ENCODE measurements at regions not wholly inside any gene's neighbourhood (a gene's known extent, or its start where the extent isn't known, plus 50 kb on each side); places are given as distances from the start of the nearest gene placed in this dataset.

GRCh38 chr12:131258398-131258797, 304.7 kb downstream of the ADGRD1 start:
- DNase-seq (ENCODE audit: extremely low read depth, low read depth) = no peak
- TF ChIP-seq, protein P1, sequence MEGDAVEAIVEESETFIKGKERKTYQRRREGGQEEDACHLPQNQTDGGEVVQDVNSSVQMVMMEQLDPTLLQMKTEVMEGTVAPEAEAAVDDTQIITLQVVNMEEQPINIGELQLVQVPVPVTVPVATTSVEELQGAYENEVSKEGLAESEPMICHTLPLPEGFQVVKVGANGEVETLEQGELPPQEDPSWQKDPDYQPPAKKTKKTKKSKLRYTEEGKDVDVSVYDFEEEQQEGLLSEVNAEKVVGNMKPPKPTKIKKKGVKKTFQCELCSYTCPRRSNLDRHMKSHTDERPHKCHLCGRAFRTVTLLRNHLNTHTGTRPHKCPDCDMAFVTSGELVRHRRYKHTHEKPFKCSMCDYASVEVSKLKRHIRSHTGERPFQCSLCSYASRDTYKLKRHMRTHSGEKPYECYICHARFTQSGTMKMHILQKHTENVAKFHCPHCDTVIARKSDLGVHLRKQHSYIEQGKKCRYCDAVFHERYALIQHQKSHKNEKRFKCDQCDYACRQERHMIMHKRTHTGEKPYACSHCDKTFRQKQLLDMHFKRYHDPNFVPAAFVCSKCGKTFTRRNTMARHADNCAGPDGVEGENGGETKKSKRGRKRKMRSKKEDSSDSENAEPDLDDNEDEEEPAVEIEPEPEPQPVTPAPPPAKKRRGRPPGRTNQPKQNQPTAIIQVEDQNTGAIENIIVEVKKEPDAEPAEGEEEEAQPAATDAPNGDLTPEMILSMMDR (IDR thresholded peaks at IDR 0.05; ENCODE audit: low read depth, low read length, missing control alignments) = no peak
- no peak overlapping the region for H3K4me3 ChIP-seq (replicated peaks; ENCODE audit: low read depth, low read length)

- no peak overlapping the region for H3K4me3 ChIP-seq (replicated peaks; ENCODE audit: low read depth, low read length)
- DNase-seq (ENCODE audit: extremely low read depth, low read depth) = no peak
- TF ChIP-seq, protein P1 (IDR thresholded peaks at IDR 0.05; ENCODE audit: low read depth, low read length, missing control alignments) = no peak
Measured at GRCh38 chr12:131260251-131260905, 306.7 kb downstream of the ADGRD1 start.

DNA sequence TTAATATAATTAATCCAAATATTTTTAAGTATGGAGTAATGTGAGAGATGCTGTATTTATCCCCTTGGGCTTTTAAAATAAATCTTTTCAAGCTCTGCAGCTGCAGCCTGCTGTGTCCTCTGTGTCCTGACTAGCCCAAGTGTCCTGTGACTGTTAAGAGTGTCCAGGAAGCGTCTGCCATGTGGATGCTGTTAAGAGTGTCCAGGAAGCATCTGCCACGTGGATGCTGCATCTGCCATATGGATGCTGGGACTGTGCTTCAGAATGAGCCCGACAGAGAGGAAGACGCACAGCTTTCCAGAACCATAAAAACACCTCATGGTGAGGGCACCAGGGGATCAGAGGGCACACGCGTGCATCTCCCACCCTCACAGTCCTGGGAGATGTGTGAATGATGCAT, 307.2 kb downstream of the ADGRD1 start:
- DNase-seq (ENCODE audit: extremely low read depth, low read depth) = no peak
- no peak overlapping the region for H3K4me3 ChIP-seq (replicated peaks; ENCODE audit: low read depth, low read length)
- TF ChIP-seq, protein P1 (IDR thresholded peaks at IDR 0.05; ENCODE audit: low read depth, low read length, missing control alignments) = no peak

- TF ChIP-seq, protein P1 (IDR thresholded peaks at IDR 0.05; ENCODE audit: low read depth, low read length, missing control alignments) = no peak
- H3K4me3 ChIP-seq (replicated peaks; ENCODE audit: low read depth, low read length) = no peak overlapping the region
- no peak for DNase-seq (ENCODE audit: extremely low read depth, low read depth)
Measured at GRCh38 chr12:131261906-131262305, 308.2 kb downstream of the ADGRD1 start.

- no peak overlapping the region for H3K4me3 ChIP-seq (replicated peaks; ENCODE audit: low read depth, low read length)
- TF ChIP-seq, protein P1 (IDR thresholded peaks at IDR 0.05; ENCODE audit: low read depth, low read length, missing control alignments) = no peak
- no peak for DNase-seq (ENCODE audit: extremely low read depth, low read depth)
Measured at GRCh38 chr12:131263626-131264025, 309.9 kb downstream of the ADGRD1 start.

DNA sequence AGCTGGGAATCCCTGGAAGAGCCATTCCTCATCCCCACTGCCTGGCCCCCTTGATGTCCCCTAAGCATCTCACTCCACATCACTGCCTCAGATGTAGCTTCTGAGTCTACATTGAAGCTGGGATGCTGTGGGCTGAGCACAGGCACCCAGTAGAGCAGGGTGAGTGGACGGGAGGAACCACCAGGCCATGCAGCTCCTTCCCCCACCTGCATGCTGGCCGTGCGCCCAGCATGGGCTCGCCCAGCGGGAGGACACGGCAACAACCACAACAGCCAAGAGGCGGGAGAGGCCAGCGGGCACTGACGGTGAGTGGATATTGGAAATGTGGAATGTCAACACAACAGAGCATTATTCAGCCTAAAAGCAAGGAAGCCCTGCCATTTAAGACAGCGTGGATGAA, 310.9 kb downstream of the ADGRD1 start:
- TF ChIP-seq, protein P1 (IDR thresholded peaks at IDR 0.05; ENCODE audit: low read depth, low read length, missing control alignments) = no peak
- H3K4me3 ChIP-seq (replicated peaks; ENCODE audit: low read depth, low read length) = no peak overlapping the region
- no peak for DNase-seq (ENCODE audit: extremely low read depth, low read depth)

Data from HFF-Myc (cell line).